ENCODE measurements at regions not wholly inside any gene's neighbourhood (a gene's known extent, or its start where the extent isn't known, plus 50 kb on each side); places are given as distances from the start of the nearest gene placed in this dataset.
"Not testable (repeated sequence)": the region's sequence is repeated elsewhere in the genome, so short reads cannot be mapped to it uniquely, and the experiment has no call there.

DNA sequence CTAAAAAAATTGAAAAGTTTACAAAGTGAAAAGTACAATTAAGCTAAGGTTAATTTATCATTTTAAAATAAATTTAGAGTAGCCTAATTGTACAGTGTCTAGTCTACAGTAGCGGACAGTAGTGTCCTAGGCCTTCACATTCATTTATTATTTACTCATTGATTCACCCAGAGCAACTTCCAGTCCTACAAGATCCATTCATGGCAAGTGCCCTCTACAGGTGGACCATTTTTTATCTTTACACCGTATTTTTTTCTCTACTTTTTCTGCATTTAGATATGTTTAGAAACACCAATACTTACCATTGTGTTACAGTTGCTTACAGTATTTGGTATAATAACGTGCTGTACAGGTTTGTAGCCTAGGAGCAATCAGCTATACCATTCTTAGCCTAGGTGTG, 84.1 kb downstream of the TSN start:
- no peak overlapping the region for H3K4me3 Mint-ChIP-seq
- no peak overlapping the region for H3K27ac Mint-ChIP-seq
- CTCF ChIA-PET = no interaction called here
- no peaks in the 10 kb centered on the region for H3K4me1 Mint-ChIP-seq
- no peaks in the 10 kb centered on the region for H3K36me3 Mint-ChIP-seq
- H3K27me3 Mint-ChIP-seq = peaks cover 10% of the 10 kb centered on the region
- no peaks in the 10 kb centered on the region for H3K9me3 Mint-ChIP-seq
- no peak for DNase-seq

DNA sequence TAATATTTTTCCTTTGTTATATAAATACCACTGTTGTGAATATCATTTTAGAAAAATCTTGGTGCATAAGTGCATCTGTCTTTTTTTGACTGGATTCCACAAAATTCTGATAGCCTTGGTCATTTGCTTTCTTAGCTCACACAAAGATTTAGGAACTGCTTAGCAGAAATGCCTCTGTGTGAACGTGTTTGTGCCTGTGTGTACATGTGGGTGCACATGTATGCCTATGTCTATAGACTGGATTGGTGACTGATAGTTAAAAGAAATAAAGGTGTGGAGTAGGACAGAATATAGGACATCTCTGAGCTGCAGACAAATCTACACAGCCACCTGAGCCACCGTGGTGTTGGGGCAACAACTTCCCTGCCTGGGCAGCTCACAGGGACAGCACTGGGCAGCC, 93.8 kb downstream of the TSN start:
- Mint-ChIP-seq H3K9me3 (no peaks in the 10 kb centered on the region), H3K27ac (no peak overlapping the region), H3K36me3 (no peaks in the 10 kb centered on the region), H3K4me3 (no peak overlapping the region), H3K27me3 (peaks cover 15% of the 10 kb centered on the region), H3K4me1 (no peaks in the 10 kb centered on the region)
- no peak for DNase-seq
- CTCF ChIA-PET = no interaction called here

DNA sequence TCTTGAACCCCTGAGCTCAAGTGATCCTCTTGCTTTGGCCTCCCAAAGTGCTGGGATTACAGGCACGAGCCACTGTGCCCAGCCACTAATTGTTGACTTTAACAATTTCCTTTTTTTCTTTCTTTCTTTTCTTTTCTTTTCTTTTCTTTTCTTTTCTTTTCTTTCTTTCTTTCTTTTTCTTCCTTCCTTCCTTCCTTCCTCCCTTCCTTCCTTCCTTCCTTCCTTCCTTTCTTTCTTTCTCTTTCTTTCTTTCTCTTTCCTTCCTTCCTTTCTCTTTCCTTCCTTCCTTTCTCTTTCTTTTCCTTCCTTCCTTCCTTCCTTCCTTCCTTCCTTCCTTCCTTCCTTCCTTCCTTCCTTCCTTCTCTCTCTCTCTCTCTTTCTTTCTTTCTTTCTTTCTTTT, 97.7 kb downstream of the TSN start:
- CTCF ChIA-PET = interaction anchor here (1.2 kb wide), 1 partner anchor 42 kb away, joined by 3 read pairs; no protein-coding TSS in a partner anchor
- H3K9me3 Mint-ChIP-seq, H3K36me3 Mint-ChIP-seq, H3K27ac Mint-ChIP-seq, H3K4me1 Mint-ChIP-seq, DNase-seq, H3K4me3 Mint-ChIP-seq: not testable (repeated sequence)
- peaks cover 19% of the 10 kb centered on the region for H3K27me3 Mint-ChIP-seq

DNA sequence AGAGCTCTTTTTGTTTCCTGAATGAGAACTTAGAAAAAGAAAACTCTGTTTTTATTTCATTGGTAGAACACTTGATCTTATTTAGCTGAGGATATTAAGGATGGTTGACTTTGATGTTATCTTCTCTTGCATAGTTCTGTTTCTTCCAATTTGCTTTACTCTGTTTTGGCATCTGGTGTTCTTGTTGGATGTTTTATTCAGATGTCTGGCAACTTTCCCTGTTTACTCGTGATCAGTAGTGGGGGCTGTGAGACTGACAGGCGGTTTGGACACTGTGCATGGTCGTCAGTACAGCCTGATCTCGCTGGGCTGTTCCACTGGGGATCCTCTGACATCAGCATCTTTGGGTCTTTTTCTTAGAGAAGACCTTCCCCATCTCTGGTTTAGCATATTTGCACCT, 100.1 kb downstream of the TSN start:
- Mint-ChIP-seq H3K4me1 (no peaks in the 10 kb centered on the region), H3K9me3 (no peaks in the 10 kb centered on the region), H3K4me3 (no peak overlapping the region), H3K27me3 (peaks cover 16% of the 10 kb centered on the region), H3K27ac (no peak overlapping the region), H3K36me3 (no peaks in the 10 kb centered on the region)
- CTCF ChIA-PET = no interaction called here
- no peak for DNase-seq

DNA sequence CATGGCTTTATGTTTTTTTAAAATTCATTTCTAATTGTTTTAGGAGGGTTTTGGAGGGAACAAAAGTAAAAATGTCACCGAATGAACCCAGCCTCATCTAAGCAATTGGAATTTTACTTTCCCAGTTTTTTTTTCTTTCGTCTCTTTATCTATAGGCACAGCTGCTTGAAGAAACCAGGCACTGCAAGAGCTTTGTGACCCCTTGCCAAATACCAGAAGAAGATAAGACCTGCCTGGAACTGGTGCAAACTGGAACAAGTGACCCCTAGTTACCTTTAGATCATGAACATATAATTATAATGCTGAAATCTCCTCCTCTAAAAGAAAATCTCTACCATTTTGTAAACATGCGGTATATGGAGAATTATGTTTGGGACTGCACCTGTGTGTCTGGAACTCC, 100.9 kb downstream of the TSN start:
- Mint-ChIP-seq H3K27ac (no peak overlapping the region), H3K4me3 (no peak overlapping the region), H3K4me1 (no peaks in the 10 kb centered on the region), H3K27me3 (peaks cover 15% of the 10 kb centered on the region), H3K9me3 (no peaks in the 10 kb centered on the region), H3K36me3 (no peaks in the 10 kb centered on the region)
- CTCF ChIA-PET = no interaction called here
- DNase-seq = no peak

DNA sequence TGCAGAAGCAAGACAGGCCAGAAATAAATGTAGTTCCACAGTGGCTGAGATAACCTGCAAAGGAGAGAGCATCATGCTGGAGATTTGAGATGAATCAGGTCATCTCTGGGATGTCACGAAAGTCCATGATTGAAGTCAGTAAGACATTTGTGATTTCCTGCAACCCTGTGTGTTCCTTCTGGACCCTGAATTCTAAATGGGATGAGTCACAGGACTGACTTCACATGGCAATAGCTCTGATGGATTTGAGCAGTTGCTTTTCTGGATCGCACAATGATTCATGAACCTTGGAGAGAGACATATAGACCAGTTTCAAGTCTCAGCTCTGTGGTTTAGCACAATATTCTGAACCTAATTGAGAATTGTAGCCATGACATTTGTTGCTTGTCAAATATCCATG, 102.9 kb downstream of the TSN start:
- CTCF ChIA-PET = no interaction called here

DNA sequence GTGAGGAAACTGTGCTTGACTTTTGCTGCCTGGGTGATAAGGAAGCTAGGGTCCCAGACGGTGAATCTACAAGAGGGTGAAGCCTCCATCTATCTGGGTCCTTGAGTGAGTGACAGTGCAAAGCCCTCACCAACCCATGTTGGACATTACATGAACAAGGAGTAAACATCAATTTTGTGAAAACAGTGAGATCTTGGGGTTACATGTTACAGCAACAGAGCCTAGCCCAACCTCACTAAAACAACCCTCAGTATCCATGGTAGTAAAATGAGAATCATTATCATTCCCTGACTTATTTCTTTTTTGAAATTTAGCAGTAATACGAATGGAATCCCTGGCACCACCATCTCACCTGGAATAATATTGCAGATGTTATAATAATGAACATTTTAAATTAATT, 103.4 kb downstream of the TSN start:
- Mint-ChIP-seq H3K27ac (no peak overlapping the region), H3K4me1 (no peaks in the 10 kb centered on the region), H3K9me3 (no peaks in the 10 kb centered on the region), H3K4me3 (no peak overlapping the region), H3K27me3 (peaks cover 9% of the 10 kb centered on the region), H3K36me3 (no peaks in the 10 kb centered on the region)
- CTCF ChIA-PET = no interaction called here
- no peak for DNase-seq

More for the DNA sequence above, 102.9 kb downstream of the TSN start:
- no peak overlapping the region for H3K27ac Mint-ChIP-seq
- no peaks in the 10 kb centered on the region for H3K4me1 Mint-ChIP-seq
- no peaks in the 10 kb centered on the region for H3K36me3 Mint-ChIP-seq
- no peak overlapping the region for H3K4me3 Mint-ChIP-seq
- H3K9me3 Mint-ChIP-seq = no peaks in the 10 kb centered on the region
- DNase-seq = no peak
- H3K27me3 Mint-ChIP-seq = peaks cover 11% of the 10 kb centered on the region

DNA sequence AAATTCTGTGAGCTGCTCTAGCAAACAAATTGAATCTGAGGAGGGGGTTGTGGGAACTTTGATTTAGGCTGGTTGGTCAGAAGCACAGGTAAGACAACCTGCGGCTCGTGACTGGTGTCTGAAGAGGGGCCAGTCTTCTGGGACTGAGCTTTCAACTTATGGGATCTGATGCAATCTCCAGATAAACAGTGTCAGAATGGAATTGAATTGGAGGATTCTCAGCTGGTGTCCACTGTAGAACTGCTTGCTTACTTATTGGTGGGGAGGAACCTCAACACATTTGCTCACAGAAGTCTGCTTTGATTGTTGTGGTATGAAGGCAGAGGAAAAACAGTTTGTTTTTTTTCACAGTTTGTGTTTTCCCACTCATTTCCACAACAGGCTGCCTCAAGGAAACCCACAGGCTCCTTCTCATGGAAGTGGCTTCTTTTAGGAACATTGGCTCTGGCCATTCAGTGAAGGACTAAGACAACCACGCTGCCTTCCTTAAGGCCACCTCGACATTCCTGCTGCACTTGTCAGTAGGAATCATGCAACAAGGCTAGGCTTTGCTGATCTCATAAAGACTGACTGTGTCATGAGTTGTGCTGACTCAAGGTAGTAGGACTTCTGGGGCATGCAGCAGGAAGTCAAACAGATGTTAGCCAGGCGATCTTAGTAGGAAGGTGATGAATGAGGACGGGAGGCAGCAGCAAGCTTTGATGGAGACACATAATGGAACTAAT, 104.7 kb downstream of the TSN start:
- H3K4me1 Mint-ChIP-seq = no peaks in the 10 kb centered on the region
- DNase-seq = no peak
- H3K27ac Mint-ChIP-seq = no peak overlapping the region
- H3K36me3 Mint-ChIP-seq = no peaks in the 10 kb centered on the region
- no peak overlapping the region for H3K4me3 Mint-ChIP-seq
- no peaks in the 10 kb centered on the region for H3K9me3 Mint-ChIP-seq
- CTCF ChIA-PET = no interaction called here
- peaks cover 9% of the 10 kb centered on the region for H3K27me3 Mint-ChIP-seq

DNA sequence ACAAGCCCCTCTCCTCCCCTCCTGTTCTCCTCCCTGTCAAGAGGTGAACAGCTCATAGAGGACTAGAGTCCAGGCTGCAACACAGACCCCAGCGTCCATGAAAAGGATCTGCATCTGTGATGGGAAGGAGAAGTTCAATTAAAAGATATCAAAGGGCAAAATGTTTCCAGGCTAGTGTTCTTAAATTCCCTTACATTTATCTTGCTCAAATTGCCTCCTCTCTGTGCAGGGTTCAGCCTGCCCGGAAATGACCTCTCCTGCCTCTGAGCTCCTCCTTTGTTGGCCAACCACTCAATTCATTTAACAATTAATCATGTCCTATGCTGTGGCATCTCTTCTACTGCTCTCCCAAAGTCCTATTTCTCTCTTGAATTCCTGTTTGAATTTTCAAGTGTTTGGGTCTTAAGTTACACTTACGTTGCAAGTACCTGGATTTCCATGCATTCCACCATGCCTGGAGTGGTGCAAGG, 105.3 kb downstream of the TSN start:
- H3K36me3 Mint-ChIP-seq = no peaks in the 10 kb centered on the region
- peaks cover 9% of the 10 kb centered on the region for H3K27me3 Mint-ChIP-seq
- no peak for DNase-seq
- H3K4me1 Mint-ChIP-seq = no peaks in the 10 kb centered on the region
- H3K9me3 Mint-ChIP-seq = no peaks in the 10 kb centered on the region
- CTCF ChIA-PET = no interaction called here
- no peak overlapping the region for H3K4me3 Mint-ChIP-seq
- no peak overlapping the region for H3K27ac Mint-ChIP-seq

DNA sequence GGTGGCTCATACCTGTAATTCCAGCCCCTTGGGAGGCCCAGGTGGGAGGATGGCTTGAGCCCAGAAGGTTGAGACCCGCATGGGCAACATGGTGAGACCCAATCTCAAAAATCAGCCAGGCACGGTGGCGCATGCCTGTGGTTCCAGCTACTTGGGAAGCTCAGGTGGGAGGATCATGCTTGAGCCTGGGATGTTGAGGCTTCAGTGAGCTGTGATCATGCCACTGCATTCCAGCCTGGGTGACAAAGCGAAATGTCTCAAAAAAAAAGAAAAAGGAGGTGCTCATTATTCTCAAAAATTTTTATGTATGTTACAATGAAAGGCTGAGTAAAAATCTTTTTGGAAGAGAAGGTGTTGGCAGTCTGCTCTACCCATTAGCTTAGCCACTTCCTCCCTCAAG, 106.8 kb downstream of the TSN start:
- CTCF ChIA-PET = no interaction called here
- Mint-ChIP-seq H3K27me3 (peaks cover 13% of the 10 kb centered on the region), H3K4me3 (no peak overlapping the region), H3K27ac (no peak overlapping the region), H3K4me1 (no peaks in the 10 kb centered on the region), H3K9me3 (no peaks in the 10 kb centered on the region), H3K36me3 (no peaks in the 10 kb centered on the region)
- no peak for DNase-seq

DNA sequence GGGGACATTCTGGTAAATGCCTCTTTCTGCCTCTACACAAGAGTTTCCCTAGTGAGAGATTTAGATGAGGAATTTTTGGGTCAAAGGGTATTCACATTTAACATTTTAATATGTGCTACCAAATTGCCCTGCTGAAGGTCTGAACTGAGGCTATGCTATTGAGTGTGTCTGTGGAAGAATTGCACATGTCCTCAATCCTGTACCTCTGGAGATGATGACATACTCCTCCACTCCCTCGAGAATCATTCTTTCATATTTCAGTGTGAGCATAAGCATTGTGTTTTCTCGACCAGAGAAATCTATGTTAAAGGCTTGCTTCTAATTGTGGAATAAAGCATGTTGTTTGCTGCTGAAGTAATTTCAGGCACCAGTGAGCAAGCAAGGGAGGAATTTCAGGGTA, 110.5 kb downstream of the TSN start:
- no peak for DNase-seq
- peaks cover 8% of the 10 kb centered on the region for H3K27me3 Mint-ChIP-seq
- CTCF ChIA-PET = no interaction called here
- H3K9me3 Mint-ChIP-seq = no peaks in the 10 kb centered on the region
- H3K36me3 Mint-ChIP-seq = no peaks in the 10 kb centered on the region
- no peaks in the 10 kb centered on the region for H3K4me1 Mint-ChIP-seq
- no peak overlapping the region for H3K27ac Mint-ChIP-seq
- H3K4me3 Mint-ChIP-seq = no peak overlapping the region

DNA sequence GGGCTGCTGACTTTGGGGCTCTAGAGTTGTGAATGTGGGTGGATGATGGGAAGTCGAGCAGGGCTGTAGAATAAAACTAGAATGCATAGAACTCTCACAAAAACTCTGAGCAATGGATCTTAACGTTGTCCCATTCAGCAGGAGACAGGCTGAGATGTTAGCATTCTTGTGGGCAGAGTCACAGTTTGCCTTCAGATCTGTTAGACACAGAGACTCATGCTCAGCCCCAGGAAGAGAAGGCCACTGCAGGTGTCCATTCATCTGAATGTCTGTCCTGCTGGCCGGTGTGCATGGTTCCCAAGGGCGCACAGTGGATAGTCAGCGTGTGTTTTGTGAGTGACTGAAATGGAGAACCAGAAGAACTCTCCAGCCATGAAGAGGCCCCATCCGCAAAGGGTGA, 111.3 kb downstream of the TSN start:
- no peaks in the 10 kb centered on the region for H3K4me1 Mint-ChIP-seq
- no peak overlapping the region for H3K4me3 Mint-ChIP-seq
- no peak overlapping the region for H3K27ac Mint-ChIP-seq
- H3K36me3 Mint-ChIP-seq = no peaks in the 10 kb centered on the region
- peaks cover 8% of the 10 kb centered on the region for H3K27me3 Mint-ChIP-seq
- no peaks in the 10 kb centered on the region for H3K9me3 Mint-ChIP-seq
- CTCF ChIA-PET = no interaction called here
- DNase-seq = no peak

DNA sequence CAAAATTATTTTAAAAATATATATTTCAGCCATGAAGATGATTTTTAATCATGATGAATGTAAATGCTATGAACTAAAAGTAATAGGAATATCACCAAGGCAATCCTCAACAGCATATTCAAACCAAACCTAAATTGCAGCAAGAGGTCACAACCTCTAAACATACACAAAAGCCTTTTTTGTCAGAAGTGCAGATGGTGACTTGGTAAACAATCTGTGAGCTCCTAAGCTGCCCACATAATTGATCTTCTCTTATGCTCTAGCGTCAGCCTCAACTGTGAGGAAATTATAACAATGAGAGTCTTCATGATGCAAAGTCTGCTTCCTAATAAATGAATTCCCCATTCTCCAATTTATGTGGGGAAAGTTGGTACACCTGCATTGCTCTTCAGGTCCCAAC, 113.2 kb downstream of the TSN start:
- H3K9me3 Mint-ChIP-seq = no peaks in the 10 kb centered on the region
- no peaks in the 10 kb centered on the region for H3K4me1 Mint-ChIP-seq
- H3K27me3 Mint-ChIP-seq = peaks cover 8% of the 10 kb centered on the region
- no peak overlapping the region for H3K27ac Mint-ChIP-seq
- no peak overlapping the region for H3K4me3 Mint-ChIP-seq
- CTCF ChIA-PET = no interaction called here
- no peaks in the 10 kb centered on the region for H3K36me3 Mint-ChIP-seq
- no peak for DNase-seq

DNA sequence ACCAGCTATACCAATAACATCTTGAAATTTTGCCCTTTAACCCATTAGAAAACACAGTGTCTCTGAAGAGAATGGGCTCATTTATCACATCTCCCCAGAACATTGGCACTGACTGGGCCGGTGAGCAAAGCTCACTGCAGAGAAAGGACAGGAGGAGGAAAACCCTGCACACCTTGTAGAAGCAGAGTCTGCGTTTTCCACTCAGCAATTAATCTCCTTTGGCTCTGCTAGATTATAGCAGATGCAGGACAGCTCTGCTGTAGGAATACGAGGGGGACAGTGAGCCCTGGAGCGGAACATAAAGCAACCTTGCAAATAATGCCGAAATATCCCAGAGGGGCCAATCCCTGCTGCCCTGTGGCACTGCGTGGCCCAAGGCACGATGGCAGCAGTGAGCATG, 113.9 kb downstream of the TSN start:
- no peak overlapping the region for H3K4me3 Mint-ChIP-seq
- CTCF ChIA-PET = no interaction called here
- no peaks in the 10 kb centered on the region for H3K36me3 Mint-ChIP-seq
- no peak overlapping the region for H3K27ac Mint-ChIP-seq
- DNase-seq = no peak
- peaks cover 13% of the 10 kb centered on the region for H3K27me3 Mint-ChIP-seq
- H3K9me3 Mint-ChIP-seq = no peaks in the 10 kb centered on the region
- H3K4me1 Mint-ChIP-seq = no peaks in the 10 kb centered on the region

DNA sequence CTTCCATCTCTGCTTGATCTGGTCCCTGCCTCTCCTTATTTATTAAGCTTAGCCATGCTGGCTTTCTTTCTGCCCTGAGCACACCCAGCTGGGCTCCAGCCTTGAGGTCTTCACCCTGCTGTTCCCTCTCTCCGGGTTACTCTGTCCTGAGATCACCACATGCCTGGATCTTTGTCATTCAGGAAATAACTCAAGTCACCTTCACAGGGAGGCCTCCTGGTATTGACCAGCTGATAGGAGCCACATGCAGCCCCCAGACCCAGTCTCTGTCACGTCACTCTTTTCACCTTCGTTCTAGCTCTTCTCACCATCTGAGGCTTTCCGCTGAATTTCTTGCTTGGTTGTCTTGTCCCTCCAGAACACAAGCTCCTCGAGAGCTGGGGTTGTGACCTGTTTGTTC, 114.4 kb downstream of the TSN start:
- CTCF ChIA-PET = no interaction called here
- no peaks in the 10 kb centered on the region for H3K36me3 Mint-ChIP-seq
- no peak for DNase-seq

DNA sequence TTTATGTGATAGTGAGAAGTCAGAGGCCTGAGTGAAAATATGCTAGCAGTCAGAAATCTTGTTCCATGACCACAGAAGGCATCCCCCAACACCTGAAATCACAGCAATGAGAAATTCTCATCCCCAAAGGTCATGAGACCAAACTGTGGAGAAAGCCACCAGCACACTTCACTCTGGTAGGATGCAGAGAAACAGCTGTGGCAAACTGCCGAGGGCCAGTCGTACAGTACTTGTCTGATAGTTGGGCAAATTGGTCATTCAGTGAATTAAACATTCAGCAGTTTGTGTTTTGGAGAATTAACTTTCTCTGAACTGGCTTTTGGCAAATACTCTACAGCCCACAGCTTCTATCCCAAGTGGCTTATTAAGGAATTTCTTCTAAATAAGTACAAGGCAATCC, 117.2 kb downstream of the TSN start:
- H3K36me3 Mint-ChIP-seq = no peaks in the 10 kb centered on the region
- peaks cover 19% of the 10 kb centered on the region for H3K27me3 Mint-ChIP-seq
- no peak overlapping the region for H3K4me3 Mint-ChIP-seq
- DNase-seq = no peak
- H3K27ac Mint-ChIP-seq = no peak overlapping the region
- no peaks in the 10 kb centered on the region for H3K9me3 Mint-ChIP-seq
- no peaks in the 10 kb centered on the region for H3K4me1 Mint-ChIP-seq
- CTCF ChIA-PET = no interaction called here

More for the DNA sequence above, 114.4 kb downstream of the TSN start:
- no peaks in the 10 kb centered on the region for H3K9me3 Mint-ChIP-seq
- H3K4me1 Mint-ChIP-seq = no peaks in the 10 kb centered on the region
- no peak overlapping the region for H3K27ac Mint-ChIP-seq
- peaks cover 15% of the 10 kb centered on the region for H3K27me3 Mint-ChIP-seq
- no peak overlapping the region for H3K4me3 Mint-ChIP-seq

Data from activated naive CD4-positive, alpha-beta T cell treated with anti-CD3 and anti-CD28 coated beads, Interleukin-2, amount 10 ng/mL, durations not matched to agents 7 days and 5 days (primary cell).